ENCODE measurements at regions not wholly inside any gene's neighbourhood (a gene's known extent, or its start where the extent isn't known, plus 50 kb on each side); places are given as distances from the start of the nearest gene placed in this dataset.

GRCh38 chr15:69518806-69519205 is 66.2 kb downstream of the RPLP1 start:
- TF ChIP-seq GATA3 (IDR thresholded peaks at IDR 0.05; ENCODE audit: low read depth, low read length) (no peak), GATA2 (IDR thresholded peaks at IDR 0.05; ENCODE audit: low read depth, low read length) (no peak)
